ENCODE measurements at regions not wholly inside any gene's neighbourhood (a gene's known extent, or its start where the extent isn't known, plus 50 kb on each side); places are given as distances from the start of the nearest gene placed in this dataset.

GRCh38 chr18:66325251-66325650 is 278.6 kb downstream of the CDH19 start:
- no peak for TF ChIP-seq CTCF (IDR thresholded peaks at IDR 0.05)
- no peak for TF ChIP-seq POLR2A (IDR thresholded peaks at IDR 0.05)
